Stimulated activated CD8-positive, alpha-beta memory T cell treated with anti-CD3 and anti-CD28 coated beads, Interleukin-12 subunit alpha, Interleukin-12 subunit beta, amount 100 ng/mL, for 24 hours (primary cell): ENCODE measurements at regions not wholly inside any gene's neighbourhood (a gene's known extent, or its start where the extent isn't known, plus 50 kb on each side); places are given as distances from the start of the nearest gene placed in this dataset.
"Not testable (repeated sequence)": the region's sequence is repeated elsewhere in the genome, so short reads cannot be mapped to it uniquely, and the experiment has no call there.

Source experiments
- DNase-seq: peaks from one replicate; pipeline ENCODE4 v3.0.0-alpha.2; 2020; ENCODE audit errors: extremely low read depth

DNA sequence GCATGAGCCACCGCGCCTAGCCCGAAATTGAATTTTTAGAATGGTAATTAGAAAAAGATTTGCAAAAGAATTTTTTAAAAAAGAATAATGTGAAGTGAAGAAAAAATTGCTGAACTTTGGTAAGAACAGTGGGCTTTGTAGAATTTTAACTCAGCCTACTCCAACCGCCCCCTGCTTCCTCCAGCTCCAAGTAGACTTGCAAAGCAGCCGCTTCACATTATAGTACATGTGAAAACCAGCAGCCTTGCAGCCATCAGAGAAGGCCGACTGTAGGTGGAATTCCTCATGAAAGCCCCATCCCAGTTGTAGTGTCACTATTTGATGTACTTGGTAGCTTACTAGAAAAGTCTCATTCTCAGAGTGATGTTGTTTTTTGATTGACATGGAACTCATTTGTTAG, 835.6 kb downstream of the TBC1D32 start:
- no peak for DNase-seq

DNA sequence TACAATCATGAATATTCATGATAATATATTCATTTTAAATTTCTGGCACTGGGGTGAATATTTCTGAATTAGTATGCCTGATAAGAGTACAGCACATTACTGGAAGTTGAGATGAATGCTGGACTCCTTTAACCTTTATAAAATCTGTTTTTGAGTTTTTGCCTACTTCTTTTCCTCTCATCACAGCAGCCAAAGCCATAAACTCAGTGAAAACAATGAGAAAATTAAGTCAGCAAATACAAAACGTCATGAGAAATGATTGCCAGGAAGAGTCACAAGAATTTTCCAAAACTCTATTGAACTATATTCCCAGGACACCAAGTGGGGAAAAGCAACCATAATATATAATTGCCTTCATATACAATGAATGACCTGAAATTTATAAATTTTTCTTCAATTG, 837.6 kb downstream of the TBC1D32 start:
- no peak for DNase-seq

- no peak for DNase-seq
Observed at GRCh38 chr6:120493505-120493904, 840.8 kb downstream of the TBC1D32 start.

- no peak for DNase-seq
Observed at GRCh38 chr6:120489941-120490340, 844.3 kb downstream of the TBC1D32 start.

GRCh38 chr6:120484146-120484545, 850.1 kb downstream of the TBC1D32 start:
- no peak for DNase-seq

DNA sequence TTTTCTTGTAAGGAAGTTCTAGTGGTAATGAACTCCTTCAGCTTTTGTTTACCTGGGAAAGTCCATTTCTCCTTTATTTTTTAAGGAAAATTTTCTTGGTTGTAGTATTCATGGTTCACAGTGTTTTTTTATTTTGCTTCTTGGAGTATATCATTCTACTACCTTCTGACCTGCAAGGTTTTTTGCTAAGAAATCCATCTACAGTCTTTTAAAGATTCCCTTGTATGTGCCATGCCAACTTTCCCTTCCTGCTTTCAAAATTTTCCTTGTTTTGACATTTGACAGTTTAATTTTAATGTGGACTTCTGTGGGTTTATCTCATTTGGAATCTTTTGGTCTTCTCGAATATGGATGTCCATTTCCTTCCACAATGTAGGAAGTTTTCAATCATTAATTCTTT, 855.6 kb downstream of the TBC1D32 start:
- no peak for DNase-seq

DNA sequence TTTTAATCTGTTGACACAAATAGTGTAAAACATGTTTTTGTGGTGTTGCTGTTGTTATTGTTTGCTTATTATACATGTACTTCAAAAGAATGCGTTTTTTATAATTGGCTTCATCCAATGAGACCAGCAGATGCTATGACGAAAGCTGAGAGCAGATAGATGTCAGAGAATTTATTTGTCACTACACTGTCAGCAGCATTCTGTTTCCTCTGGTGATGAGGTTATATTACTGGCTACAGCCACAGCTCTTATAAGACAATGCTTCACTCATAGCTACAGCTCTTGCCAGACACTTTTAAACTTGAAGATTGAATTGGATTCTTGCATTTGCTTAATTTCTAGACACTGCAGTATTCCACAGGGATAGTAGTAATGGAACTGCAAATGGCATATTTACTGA, 860.5 kb downstream of the TBC1D32 start:
- DNase-seq: no peak

GRCh38 chr6:120468486-120468885, 865.8 kb downstream of the TBC1D32 start:
- no peak for DNase-seq

- no peak for DNase-seq
Observed at GRCh38 chr6:120451508-120451907, 882.8 kb downstream of the TBC1D32 start.

- no peak for DNase-seq
Observed at GRCh38 chr6:120447605-120448004, 886.7 kb downstream of the TBC1D32 start.

- not testable (repeated sequence) for DNase-seq
Observed at GRCh38 chr6:120432840-120433239, 901.4 kb downstream of the TBC1D32 start.

GRCh38 chr6:120431841-120432240, 902.4 kb downstream of the TBC1D32 start:
- DNase-seq: no peak

GRCh38 chr6:120411394-120411793, 922.9 kb downstream of the TBC1D32 start:
- DNase-seq: no peak

- DNase-seq: no peak
Observed at GRCh38 chr6:120410586-120410985, 923.7 kb downstream of the TBC1D32 start.

GRCh38 chr6:120407696-120408095, 926.6 kb downstream of the TBC1D32 start:
- DNase-seq: no peak

GRCh38 chr6:120405947-120406346, 928.3 kb downstream of the TBC1D32 start:
- DNase-seq: no peak

DNA sequence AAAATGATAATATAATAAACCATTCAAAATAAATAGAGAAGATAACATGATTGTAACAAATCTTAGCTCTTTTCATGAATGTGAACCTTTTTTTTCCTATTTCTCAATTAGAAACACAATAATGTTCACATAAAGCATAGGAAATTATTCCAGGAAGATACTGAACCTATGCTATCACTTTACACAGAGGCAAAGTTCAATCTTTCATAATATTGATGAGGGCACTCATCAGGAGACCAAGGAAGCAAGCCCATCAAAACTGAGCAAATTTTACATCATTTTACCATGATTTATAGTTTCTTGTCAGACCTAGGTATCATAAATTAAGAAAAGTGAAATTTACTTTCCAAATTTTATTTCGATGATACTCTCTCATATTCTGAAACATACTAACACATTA, 938.5 kb downstream of the TBC1D32 start:
- no peak for DNase-seq

GRCh38 chr6:120395330-120395729, 939.0 kb downstream of the TBC1D32 start:
- DNase-seq: no peak

- no peak for DNase-seq
Observed at GRCh38 chr6:120392941-120393340, 941.3 kb downstream of the TBC1D32 start.

DNA sequence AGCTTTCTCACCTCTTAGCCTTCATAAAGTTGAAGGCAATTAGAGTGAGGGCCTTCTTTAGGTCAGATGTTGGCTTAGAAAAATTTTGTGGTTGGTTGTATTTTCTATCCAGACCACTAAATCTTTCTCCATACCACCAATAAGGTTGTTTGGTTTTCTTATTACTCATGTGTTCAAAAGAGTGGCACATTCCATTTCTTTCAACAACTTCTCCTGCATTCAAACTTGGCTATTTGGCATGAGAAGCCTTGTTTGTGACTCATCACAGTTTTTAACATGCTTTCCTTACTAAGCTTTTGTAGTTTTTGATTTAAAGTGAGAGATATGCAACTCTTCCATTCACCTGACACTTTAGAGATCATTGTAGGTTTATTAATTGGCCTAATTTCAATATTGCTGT, 949.6 kb downstream of the TBC1D32 start:
- DNase-seq: no peak

DNA sequence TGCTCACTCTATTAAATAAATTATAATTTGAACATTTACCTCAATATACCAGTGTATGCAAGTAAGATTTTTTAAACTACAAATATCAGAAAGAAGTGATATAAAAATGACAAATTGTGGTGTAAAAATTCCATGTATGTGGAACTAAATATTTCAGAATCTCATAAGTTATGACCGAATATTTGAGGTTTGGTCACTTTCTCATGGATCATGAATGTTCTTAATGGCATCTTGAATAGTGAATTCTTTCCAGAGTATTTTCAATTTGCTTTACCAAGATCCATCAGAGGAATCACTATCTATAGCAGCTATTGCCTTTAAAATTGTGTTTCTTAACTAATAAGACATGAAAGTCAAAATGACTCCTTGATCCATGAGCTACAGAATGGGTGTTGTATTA, 950.6 kb downstream of the TBC1D32 start:
- DNase-seq: no peak

GRCh38 chr6:120378582-120379220, 955.6 kb downstream of the TBC1D32 start:
- no peak for DNase-seq

DNA sequence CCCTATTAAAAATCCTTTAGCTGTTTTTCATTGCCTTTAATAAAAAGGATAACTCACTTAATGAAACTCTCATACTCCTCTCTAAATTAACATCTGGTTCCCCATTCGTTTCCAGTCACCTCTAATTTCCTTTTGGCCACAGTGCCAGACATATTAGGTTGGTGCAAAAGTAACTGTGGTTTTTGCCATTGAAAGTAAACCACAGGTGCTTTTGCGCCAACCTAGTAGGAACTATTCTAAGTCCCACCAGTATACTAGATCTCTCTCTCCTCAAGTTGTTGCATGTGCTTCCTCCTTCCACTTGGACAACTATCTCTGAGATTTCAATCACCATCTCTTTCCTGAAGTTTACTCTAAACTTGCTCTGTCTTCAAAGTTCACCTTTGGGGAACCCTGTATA, 961.1 kb downstream of the TBC1D32 start:
- no peak for DNase-seq

- DNase-seq: no peak
Observed at GRCh38 chr6:120363429-120363828, 970.9 kb downstream of the TBC1D32 start.
